GM12878 (cell line): ENCODE measurements at regions not wholly inside any gene's neighbourhood (a gene's known extent, or its start where the extent isn't known, plus 50 kb on each side); places are given as distances from the start of the nearest gene placed in this dataset.

Experiments used
- ATAC-seq: fragments of 200-7000 bp; cut with Tn5 transposase; 3 replicates; pipeline ENCODE4 v1.9.1; 2020; ENCODE audit warnings: mild to moderate bottlenecking, moderate library complexity
- BruUV-seq: library from RNA; stranded (reverse); fragments of 400-500 nt; replicated peaks from 2 replicates; lab custom pipeline; 2021; lab: Mats Ljungman, UMichigan
- CTCF ChIA-PET: fragments of 300-600 bp; sonication (Branson Sonifier 250); formaldehyde crosslinking; extraction: SDS; loops from one replicate; lab custom pipeline; 2021; ENCODE audit warnings: inconsistent platforms; lab: Yijun Ruan, JAX
- POLR2A ChIA-PET: fragments of 350-600 bp; formaldehyde crosslinking; extraction: SDS; loops from one replicate; lab custom pipeline; 2021; ENCODE audit warnings: inconsistent platforms; lab: Charles Lee
- RAD21 ChIA-PET: fragments of 300-600 bp; sonication (Branson Sonifier 250); formaldehyde crosslinking; loops from one replicate; lab custom pipeline; 2023; ENCODE audit warnings: antibody characterized with exemption; ENCODE audit not compliant: unreplicated experiment; lab: Charles Lee
- SMC1A ChIA-PET: fragments of 300-600 bp; sonication (Branson Sonifier 250); formaldehyde crosslinking; loops from one replicate; lab custom pipeline; 2023; ENCODE audit not compliant: unreplicated experiment, uncharacterized antibody; lab: Charles Lee
- DNase-seq: peaks from one replicate; pipeline ENCODE4 v3.0.0-alpha.2; 2011; ENCODE audit warnings: low read depth, low spot score
- FAIRE-seq: peaks from 3 replicates; lab custom pipeline; 2011; peaks lifted over from hg19 to GRCh38; lab: Jason Lieb, UNC
- H2AFZ ChIP-seq: 2 replicates; pipeline ENCODE4 v1.6.0; 2011; ENCODE audit warnings: low read depth, low read length, control low read depth; ENCODE audit not compliant: control insufficient read depth
- H3K27ac ChIP-seq: 2 replicates; pipeline ENCODE4 v1.5.1; 2011; ENCODE audit warnings: control low read depth; ENCODE audit not compliant: control insufficient read depth, insufficient read depth
- H3K27me3 ChIP-seq, 2 experiments: replicated peaks in 1 of 2; 2 replicates each; pipeline versions ENCODE4 v1.6.0 to v1.6.1; 2011; ENCODE audit warnings: low read length in 1 of 2; ENCODE audit not compliant: control insufficient read depth in 2 of 2, insufficient read depth in 2 of 2
- H3K36me3 ChIP-seq, 2 experiments: 2 replicates each; pipeline ENCODE4 v1.5.1; 2011; ENCODE audit warnings: low read length in 1 of 2; ENCODE audit not compliant: control insufficient read depth in 2 of 2, insufficient read depth in 2 of 2
- H3K4me1 ChIP-seq: 2 replicates; pipeline ENCODE4 v1.6.1; 2011; ENCODE audit warnings: mild to moderate bottlenecking, low read length, moderate library complexity, mixed read lengths; ENCODE audit not compliant: control insufficient read depth, insufficient read depth
- H3K4me2 ChIP-seq: 2 replicates; pipeline ENCODE4 v1.6.0; 2011; ENCODE audit warnings: control low read depth; ENCODE audit not compliant: control insufficient read depth, insufficient read depth
- H3K4me3 ChIP-seq: fragments of 200-600 bp; sonication (generic); 2 replicates; pipeline ENCODE4 v1.5.1; 2016
- H3K79me2 ChIP-seq: 2 replicates; pipeline ENCODE4 v1.6.0; 2011; ENCODE audit warnings: low read length; ENCODE audit not compliant: control insufficient read depth, insufficient read depth
- H3K9ac ChIP-seq: 2 replicates; pipeline ENCODE4 v1.8.0; 2011; ENCODE audit warnings: low read length, control low read depth, mixed read lengths; ENCODE audit not compliant: control insufficient read depth, insufficient read depth
- H3K9me3 ChIP-seq: replicated peaks from 3 replicates; pipeline ENCODE4 v1.5.1; 2011; ENCODE audit warnings: mild to moderate bottlenecking, low read length; ENCODE audit not compliant: control insufficient read depth, insufficient read depth
- H4K20me1 ChIP-seq: 2 replicates; pipeline ENCODE4 v1.6.0; 2011; ENCODE audit not compliant: control insufficient read depth, insufficient read depth
- ASH2L ChIP-seq: fragments of 300-600, 200-600 bp; sonication (generic); IDR thresholded peaks from 2 replicates; pipeline ENCODE4 v1.6.1; 2017; ENCODE audit warnings: low read depth, mild to moderate bottlenecking, borderline replicate concordance
- EED ChIP-seq: sonication (generic); IDR thresholded peaks from 2 replicates; pipeline ENCODE4 v1.6.1; 2016; ENCODE audit warnings: antibody characterized with exemption, low read depth
- NR2C2 ChIP-seq: IDR thresholded peaks from 2 replicates; pipeline ENCODE4 v1.6.1; 2011; ENCODE audit warnings: borderline replicate concordance, low read depth; ENCODE audit not compliant: control insufficient read depth, insufficient read length
- ZNF207 ChIP-seq: fragments of 450-650 bp; IDR thresholded peaks from 2 replicates; pipeline ENCODE4 v1.6.1; 2014; ENCODE audit warnings: antibody characterized with exemption, mild to moderate bottlenecking, borderline replicate concordance
- WGBS: methylation state at CpG from one replicate; pipeline ENCODE4 v1.1.6; 2016; ENCODE audit warnings: low lambda C conversion rate; ENCODE audit not compliant: insufficient replicate concordance, insufficient coverage; ENCODE audit errors: missing lambda C conversion rate; 5-methylcytosine and 5-hydroxymethylcytosine counted together
- in situ Hi-C: fragments of 300-500 bp; cut with MboI; formaldehyde crosslinking; loops from 9 replicates; pipeline ENCODE4 v1.14.3; 2018; ENCODE audit warnings: mixed read lengths
- intact Hi-C: fragments of 100-400 bp; cut with micrococcal nuclease; formaldehyde crosslinking; loops from one replicate; pipeline ENCODE4 v1.14.2; 2022; ENCODE audit not compliant: unreplicated experiment
- TF ChIP-seq, protein P1 (sequence below): fragments of 450-650 bp; formaldehyde crosslinking; IDR thresholded peaks from 2 replicates; pipeline ENCODE4 v1.4.0; 2020; ENCODE audit warnings: mild to moderate bottlenecking, moderate library complexity

DNA sequence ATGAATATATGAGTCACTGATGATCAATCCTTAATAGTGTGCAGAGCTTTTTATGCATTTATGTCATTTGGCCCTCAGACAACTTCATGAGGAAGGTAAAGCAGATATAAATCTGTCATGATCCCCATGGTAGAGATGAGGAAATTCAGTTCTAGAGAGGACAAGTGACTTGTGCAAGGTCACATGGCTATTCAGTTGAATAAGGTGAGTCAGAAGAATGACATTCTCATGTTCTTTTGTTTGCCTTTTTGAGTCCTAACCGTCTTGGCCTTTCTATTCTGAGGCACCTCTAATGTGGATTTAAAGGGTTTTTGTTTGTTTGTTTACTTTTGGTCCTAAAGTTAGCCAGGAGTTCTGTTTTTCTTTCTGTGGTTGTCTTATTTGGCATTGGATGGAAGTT is 116.2 kb upstream of the ELAC2 start:
- TF ChIP-seq ASH2L (no peak), ZNF207 (no peak), NR2C2 (no peak), EED (no peak)
- TF ChIP-seq, protein P1, sequence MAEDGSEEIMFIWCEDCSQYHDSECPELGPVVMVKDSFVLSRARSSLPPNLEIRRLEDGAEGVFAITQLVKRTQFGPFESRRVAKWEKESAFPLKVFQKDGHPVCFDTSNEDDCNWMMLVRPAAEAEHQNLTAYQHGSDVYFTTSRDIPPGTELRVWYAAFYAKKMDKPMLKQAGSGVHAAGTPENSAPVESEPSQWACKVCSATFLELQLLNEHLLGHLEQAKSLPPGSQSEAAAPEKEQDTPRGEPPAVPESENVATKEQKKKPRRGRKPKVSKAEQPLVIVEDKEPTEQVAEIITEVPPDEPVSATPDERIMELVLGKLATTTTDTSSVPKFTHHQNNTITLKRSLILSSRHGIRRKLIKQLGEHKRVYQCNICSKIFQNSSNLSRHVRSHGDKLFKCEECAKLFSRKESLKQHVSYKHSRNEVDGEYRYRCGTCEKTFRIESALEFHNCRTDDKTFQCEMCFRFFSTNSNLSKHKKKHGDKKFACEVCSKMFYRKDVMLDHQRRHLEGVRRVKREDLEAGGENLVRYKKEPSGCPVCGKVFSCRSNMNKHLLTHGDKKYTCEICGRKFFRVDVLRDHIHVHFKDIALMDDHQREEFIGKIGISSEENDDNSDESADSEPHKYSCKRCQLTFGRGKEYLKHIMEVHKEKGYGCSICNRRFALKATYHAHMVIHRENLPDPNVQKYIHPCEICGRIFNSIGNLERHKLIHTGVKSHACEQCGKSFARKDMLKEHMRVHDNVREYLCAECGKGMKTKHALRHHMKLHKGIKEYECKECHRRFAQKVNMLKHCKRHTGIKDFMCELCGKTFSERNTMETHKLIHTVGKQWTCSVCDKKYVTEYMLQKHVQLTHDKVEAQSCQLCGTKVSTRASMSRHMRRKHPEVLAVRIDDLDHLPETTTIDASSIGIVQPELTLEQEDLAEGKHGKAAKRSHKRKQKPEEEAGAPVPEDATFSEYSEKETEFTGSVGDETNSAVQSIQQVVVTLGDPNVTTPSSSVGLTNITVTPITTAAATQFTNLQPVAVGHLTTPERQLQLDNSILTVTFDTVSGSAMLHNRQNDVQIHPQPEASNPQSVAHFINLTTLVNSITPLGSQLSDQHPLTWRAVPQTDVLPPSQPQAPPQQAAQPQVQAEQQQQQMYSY, result no peak
- Histone ChIP-seq H3K4me1 (no peaks in the 10 kb centered on the region), H3K4me2 (no peak overlapping the region), H3K36me3 (no peaks in the 10 kb centered on the region), H3K27me3 (no peaks in the 10 kb centered on the region), H3K27ac (no peak overlapping the region), H3K9me3 (no peaks in the 10 kb centered on the region; the same call in 2 of the 3 replicates), H3K4me3 (no peak overlapping the region), H3K9ac (no peak overlapping the region), H2AFZ (no peak overlapping the region), H4K20me1 (no peaks in the 10 kb centered on the region), H3K79me2 (no peaks in the 10 kb centered on the region)
- ChIA-PET RAD21 (no interaction called here), POLR2A (no interaction called here), SMC1A (no interaction called here), CTCF (no interaction called here)
- WGBS, result 8% methylated on average over 1 of the region's 1 CpG
- FAIRE-seq (no peak), ATAC-seq (no peak), DNase-seq (no peak)
- BruUV-seq, result no TSS peak
- in situ Hi-C loops (no loop called here), intact Hi-C loops (no loop called here)
